GM19324 (cell line): ENCODE measurements at regions not wholly inside any gene's neighbourhood (a gene's known extent, or its start where the extent isn't known, plus 50 kb on each side); places are given as distances from the start of the nearest gene placed in this dataset.
"Not testable (repeated sequence)": the region's sequence is repeated elsewhere in the genome, so short reads cannot be mapped to it uniquely, and the experiment has no call there.

Experiments
- ATAC-seq: cut with Tn5 transposase; IDR thresholded peaks from one replicate; pipeline ENCODE4 v1.9.1; 2021; ENCODE audit warnings: mild to moderate bottlenecking, moderate library complexity; ENCODE audit not compliant: unreplicated experiment, low FRiP score

- ATAC-seq: no peak
Measured at GRCh38 chr4:3875466-3875865, 109.3 kb downstream of the ADRA2C start.

- ATAC-seq: not testable (repeated sequence)
Measured at GRCh38 chr4:3876057-3876845, 110.1 kb downstream of the ADRA2C start.

- no peak for ATAC-seq
Measured at GRCh38 chr4:3877236-3877635, 111.1 kb downstream of the ADRA2C start.

- ATAC-seq: no peak
Measured at GRCh38 chr4:3877868-3878267, 111.7 kb downstream of the ADRA2C start.

- no peak for ATAC-seq
Measured at GRCh38 chr4:3878678-3879077, 112.5 kb downstream of the ADRA2C start.

GRCh38 chr4:3879681-3880614 lies 113.8 kb downstream of the ADRA2C start:
- peak; percentile 51 for ATAC-seq

GRCh38 chr4:3880615-3881120 lies 114.5 kb downstream of the ADRA2C start:
- ATAC-seq: peak; percentile 73

GRCh38 chr4:3882316-3882885 lies 116.2 kb downstream of the ADRA2C start:
- ATAC-seq: not testable (repeated sequence)

GRCh38 chr4:3884261-3884660 lies 118.1 kb downstream of the ADRA2C start:
- ATAC-seq: not testable (repeated sequence)

- ATAC-seq: not testable (repeated sequence)
Measured at GRCh38 chr4:3893590-3893989, 127.4 kb downstream of the ADRA2C start.

- ATAC-seq: not testable (repeated sequence)
Measured at GRCh38 chr4:3894086-3894959, 128.1 kb downstream of the ADRA2C start.

- no peak for ATAC-seq
Measured at GRCh38 chr4:3896441-3896840, 130.3 kb downstream of the ADRA2C start.

GRCh38 chr4:3896871-3897578 lies 130.8 kb downstream of the ADRA2C start:
- ATAC-seq: not testable (repeated sequence)

- ATAC-seq: no peak
Measured at GRCh38 chr4:3898098-3898497, 131.9 kb downstream of the ADRA2C start.

GRCh38 chr4:3898928-3899327 lies 132.7 kb downstream of the ADRA2C start:
- not testable (repeated sequence) for ATAC-seq

GRCh38 chr4:3904264-3904955 lies 138.2 kb downstream of the ADRA2C start:
- not testable (repeated sequence) for ATAC-seq

GRCh38 chr4:3909616-3910015 lies 143.4 kb downstream of the ADRA2C start:
- not testable (repeated sequence) for ATAC-seq

- not testable (repeated sequence) for ATAC-seq
Measured at GRCh38 chr4:3910161-3910950, 144.2 kb downstream of the ADRA2C start.
